Ectodermal cell (in vitro differentiated cells): ENCODE measurements at regions not wholly inside any gene's neighbourhood (a gene's known extent, or its start where the extent isn't known, plus 50 kb on each side); places are given as distances from the start of the nearest gene placed in this dataset.

ENCODE experiments used
- H3K27ac ChIP-seq: 2 replicates; pipeline ENCODE4 v1.7.0; 2013; ENCODE audit warnings: mild to moderate bottlenecking, low read depth, low read length; ENCODE audit not compliant: insufficient read depth, poor library complexity, severe bottlenecking
- H3K27me3 ChIP-seq: 2 replicates; pipeline ENCODE4 v1.7.0; 2013; ENCODE audit warnings: mild to moderate bottlenecking, low read length; ENCODE audit not compliant: insufficient read depth, control insufficient read depth, poor library complexity, severe bottlenecking
- H3K36me3 ChIP-seq: one replicate; pipeline ENCODE4 v1.7.0; 2013; ENCODE audit warnings: low read length; ENCODE audit not compliant: control insufficient read depth, insufficient read depth
- H3K4me1 ChIP-seq: one replicate; pipeline ENCODE4 v1.7.0; 2013; ENCODE audit warnings: low read length; ENCODE audit not compliant: control insufficient read depth, insufficient read depth
- H3K4me3 ChIP-seq: 2 replicates; pipeline ENCODE4 v1.7.0; 2013; ENCODE audit warnings: low read depth, low read length, control low read depth; ENCODE audit not compliant: insufficient read depth
- H3K9me3 ChIP-seq: 2 replicates; pipeline ENCODE4 v1.7.0; 2013; ENCODE audit warnings: mild to moderate bottlenecking, low read length, moderate library complexity; ENCODE audit not compliant: control insufficient read depth
- WGBS, 2 experiments: methylation state at CpG; one replicate each; pipeline ENCODE4 v1.1.7; 2013; ENCODE audit warnings: missing lambda C conversion rate in 2 of 2; 5-methylcytosine and 5-hydroxymethylcytosine counted together

DNA sequence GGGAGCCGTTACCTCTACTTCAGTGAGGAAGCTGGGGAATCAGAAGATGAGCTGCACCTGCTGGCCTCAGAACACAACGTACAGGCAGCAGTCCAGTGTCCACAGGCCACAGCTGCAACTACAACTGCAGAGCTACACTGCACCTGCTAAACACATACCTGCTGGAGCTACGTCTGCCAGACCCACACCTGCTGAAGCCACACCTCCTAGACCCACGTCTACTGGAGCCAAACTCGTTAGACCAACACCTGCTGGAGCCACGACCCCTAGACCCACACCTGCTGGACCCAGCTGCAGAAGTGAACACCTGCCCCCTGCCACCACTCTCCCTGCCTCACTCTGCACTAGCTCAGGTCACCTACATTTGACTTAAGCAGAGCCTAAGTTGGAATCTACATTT, 169.9 kb downstream of the USP12 start:
- WGBS, 2 experiments = 81 to 82% methylated on average over 6 of the region's 6 CpGs
- H3K27me3 ChIP-seq = peaks cover 14% of the 10 kb centered on the region
- H3K9me3 ChIP-seq = no peaks in the 10 kb centered on the region
- no peak overlapping the region for H3K4me3 ChIP-seq
- no peaks in the 10 kb centered on the region for H3K4me1 ChIP-seq
- no peak overlapping the region for H3K27ac ChIP-seq
- no peaks in the 10 kb centered on the region for H3K36me3 ChIP-seq

DNA sequence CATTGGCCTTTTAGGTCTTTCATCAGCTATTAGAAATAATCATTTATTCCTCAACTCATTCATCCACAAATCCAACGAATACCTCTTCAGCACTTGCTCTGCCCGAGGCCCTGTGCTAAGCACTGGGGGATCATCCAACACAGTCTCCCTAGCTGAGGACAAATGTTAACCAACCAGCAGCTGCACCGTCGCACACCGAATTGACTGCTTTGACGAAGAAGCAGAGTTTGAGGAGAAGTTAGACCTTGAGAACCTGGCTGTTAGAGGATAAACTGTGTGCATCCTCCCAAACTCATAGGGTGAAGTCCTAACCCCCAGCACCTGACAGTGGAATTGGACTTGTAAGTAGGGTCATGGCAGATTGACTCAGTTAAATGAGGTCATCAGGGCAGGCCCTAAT, 170.9 kb downstream of the USP12 start:
- H3K4me1 ChIP-seq = no peaks in the 10 kb centered on the region
- H3K9me3 ChIP-seq = no peaks in the 10 kb centered on the region
- H3K36me3 ChIP-seq = no peaks in the 10 kb centered on the region
- H3K27me3 ChIP-seq = peaks cover 4% of the 10 kb centered on the region
- no peak overlapping the region for H3K27ac ChIP-seq
- no peak overlapping the region for H3K4me3 ChIP-seq
- WGBS, 2 experiments = 85 to 87% methylated on average over 6 of the region's 6 CpGs

DNA sequence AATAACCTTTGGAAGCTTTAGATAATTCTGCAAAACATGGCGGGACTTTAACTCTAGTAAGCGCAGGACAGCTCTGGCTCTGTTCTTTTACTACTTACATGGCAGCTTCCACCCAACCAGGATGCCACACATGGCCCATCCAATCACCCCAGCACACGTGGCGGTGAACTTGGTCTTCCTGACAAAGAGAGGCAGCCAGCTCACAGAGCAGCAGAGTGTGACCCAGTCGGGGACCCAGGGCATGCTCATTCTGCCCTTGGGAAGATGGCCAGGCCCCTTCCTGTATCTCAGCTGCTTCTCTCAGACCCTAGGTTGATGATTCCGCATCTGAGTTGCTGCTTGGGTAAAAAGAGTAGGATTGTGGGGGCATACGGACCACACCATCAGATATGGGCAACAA, 172.1 kb downstream of the USP12 start:
- Histone ChIP-seq H3K4me1 (no peaks in the 10 kb centered on the region), H3K4me3 (no peak overlapping the region), H3K36me3 (no peaks in the 10 kb centered on the region), H3K9me3 (no peaks in the 10 kb centered on the region), H3K27me3 (no peaks in the 10 kb centered on the region), H3K27ac (no peak overlapping the region)
- WGBS, 2 experiments = 81 to 88% methylated on average over 7 of the region's 7 CpGs

DNA sequence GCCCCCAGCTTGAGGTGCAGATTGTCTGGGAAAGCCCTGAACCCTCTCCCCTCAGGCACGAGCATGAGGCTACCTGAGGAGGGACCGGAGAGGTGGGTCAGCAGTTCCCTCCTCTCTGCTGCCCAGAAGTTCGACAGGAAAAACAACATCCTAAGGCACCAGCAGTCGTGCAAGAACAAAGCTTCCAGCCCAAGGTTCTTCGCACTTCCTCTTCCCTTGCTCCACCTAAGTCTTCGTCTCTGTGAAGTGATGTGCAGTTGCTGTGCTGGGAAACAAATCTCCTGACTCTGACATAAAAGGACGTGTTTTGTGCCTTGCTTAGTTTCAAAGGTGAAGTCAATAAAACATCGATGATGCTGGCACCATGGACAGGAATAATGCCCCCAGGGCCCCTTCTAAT, 173.3 kb downstream of the USP12 start:
- no peaks in the 10 kb centered on the region for H3K27me3 ChIP-seq
- no peak overlapping the region for H3K27ac ChIP-seq
- no peaks in the 10 kb centered on the region for H3K4me1 ChIP-seq
- H3K9me3 ChIP-seq = no peaks in the 10 kb centered on the region
- 85 to 86% methylated on average over 8 of the region's 8 CpGs for WGBS, 2 experiments
- H3K4me3 ChIP-seq = no peak overlapping the region
- H3K36me3 ChIP-seq = no peaks in the 10 kb centered on the region

DNA sequence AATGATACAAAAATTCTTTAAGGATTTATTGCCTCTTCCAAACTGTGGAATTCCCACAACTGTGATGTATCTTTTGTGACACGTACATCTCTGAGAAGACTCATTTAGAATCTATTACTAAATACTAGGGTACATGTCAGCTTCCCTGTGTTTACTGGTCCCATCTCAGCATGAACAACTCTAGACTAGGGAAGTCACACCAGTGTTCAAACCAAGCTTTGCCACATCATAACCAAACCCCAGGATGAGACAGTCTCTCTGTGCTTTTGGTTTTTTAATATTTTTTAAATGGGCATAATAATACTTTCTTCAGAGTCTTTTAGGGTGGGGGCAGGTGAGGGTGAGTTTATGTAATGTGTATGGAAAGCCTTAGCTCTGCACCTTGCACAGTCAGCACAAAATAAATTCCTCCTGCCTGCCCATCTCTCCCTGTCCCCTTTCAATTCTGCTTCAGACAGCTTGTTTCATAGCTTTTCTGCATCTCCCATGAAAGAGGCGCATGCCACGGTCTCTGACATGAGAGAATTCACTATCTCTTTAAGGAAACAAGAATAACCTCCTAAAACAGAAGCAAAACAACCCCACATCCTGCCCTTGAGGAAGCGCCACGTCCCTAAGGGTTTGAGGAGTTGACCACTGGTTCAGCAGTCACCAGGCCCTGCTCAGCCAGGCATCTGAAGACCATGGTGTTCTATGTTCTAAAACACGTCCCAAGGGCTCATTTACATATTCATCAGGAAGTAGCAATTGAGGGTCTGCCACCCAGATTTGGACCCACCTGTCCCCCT, 174.5 kb downstream of the USP12 start:
- no peaks in the 10 kb centered on the region for H3K27me3 ChIP-seq
- H3K36me3 ChIP-seq = no peaks in the 10 kb centered on the region
- 85 to 96% methylated on average over 6 of the region's 6 CpGs for WGBS, 2 experiments
- H3K4me1 ChIP-seq = no peaks in the 10 kb centered on the region
- H3K9me3 ChIP-seq = no peaks in the 10 kb centered on the region
- no peak overlapping the region for H3K27ac ChIP-seq
- no peak overlapping the region for H3K4me3 ChIP-seq

DNA sequence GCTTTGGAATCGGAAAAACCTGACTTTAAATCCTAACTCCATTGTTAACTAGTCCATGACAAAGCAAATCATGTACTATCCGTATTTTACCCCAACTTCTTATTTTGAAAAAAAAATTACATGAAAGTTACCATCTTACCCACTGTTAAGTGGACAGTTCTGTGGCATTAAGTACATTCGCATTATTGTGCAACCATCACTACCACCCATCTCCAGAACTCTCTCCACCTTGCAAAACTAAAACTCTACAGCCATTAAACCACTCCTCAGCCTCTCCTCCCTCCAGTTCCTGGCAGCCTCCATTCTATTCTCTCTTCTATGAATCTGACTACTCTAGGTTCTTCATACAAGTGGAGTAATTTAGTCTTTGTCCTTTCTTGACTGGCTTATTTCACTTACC, 176.5 kb downstream of the USP12 start:
- Histone ChIP-seq H3K4me1 (no peaks in the 10 kb centered on the region), H3K27ac (no peak overlapping the region), H3K4me3 (no peak overlapping the region), H3K9me3 (no peaks in the 10 kb centered on the region), H3K36me3 (no peaks in the 10 kb centered on the region), H3K27me3 (no peaks in the 10 kb centered on the region)
- 90 to 93% methylated on average over 3 of the region's 3 CpGs for WGBS, 2 experiments

DNA sequence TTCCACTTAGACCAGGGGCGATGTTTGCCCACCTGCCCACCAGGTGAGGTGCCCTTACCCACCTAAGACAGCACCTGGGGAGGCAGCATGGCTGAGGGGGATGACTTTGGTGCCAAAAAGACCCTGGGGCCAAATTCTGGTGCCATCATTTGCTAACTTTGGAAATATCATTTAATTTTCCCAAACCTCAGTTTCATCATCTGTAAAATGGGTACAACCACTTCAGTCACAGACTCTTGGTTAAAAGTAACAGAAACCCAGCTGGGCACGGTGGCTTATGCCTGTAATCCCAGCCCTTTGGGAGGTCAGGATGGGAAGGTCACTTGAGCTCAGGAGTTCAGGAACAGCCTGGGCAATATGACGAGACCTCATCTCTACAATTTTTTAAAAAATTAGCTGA, 177.8 kb downstream of the USP12 start:
- no peaks in the 10 kb centered on the region for H3K9me3 ChIP-seq
- no peaks in the 10 kb centered on the region for H3K4me1 ChIP-seq
- WGBS, 2 experiments = 90 to 95% methylated on average over 3 of the region's 3 CpGs
- no peak overlapping the region for H3K27ac ChIP-seq
- H3K27me3 ChIP-seq = no peaks in the 10 kb centered on the region
- no peaks in the 10 kb centered on the region for H3K36me3 ChIP-seq
- no peak overlapping the region for H3K4me3 ChIP-seq

DNA sequence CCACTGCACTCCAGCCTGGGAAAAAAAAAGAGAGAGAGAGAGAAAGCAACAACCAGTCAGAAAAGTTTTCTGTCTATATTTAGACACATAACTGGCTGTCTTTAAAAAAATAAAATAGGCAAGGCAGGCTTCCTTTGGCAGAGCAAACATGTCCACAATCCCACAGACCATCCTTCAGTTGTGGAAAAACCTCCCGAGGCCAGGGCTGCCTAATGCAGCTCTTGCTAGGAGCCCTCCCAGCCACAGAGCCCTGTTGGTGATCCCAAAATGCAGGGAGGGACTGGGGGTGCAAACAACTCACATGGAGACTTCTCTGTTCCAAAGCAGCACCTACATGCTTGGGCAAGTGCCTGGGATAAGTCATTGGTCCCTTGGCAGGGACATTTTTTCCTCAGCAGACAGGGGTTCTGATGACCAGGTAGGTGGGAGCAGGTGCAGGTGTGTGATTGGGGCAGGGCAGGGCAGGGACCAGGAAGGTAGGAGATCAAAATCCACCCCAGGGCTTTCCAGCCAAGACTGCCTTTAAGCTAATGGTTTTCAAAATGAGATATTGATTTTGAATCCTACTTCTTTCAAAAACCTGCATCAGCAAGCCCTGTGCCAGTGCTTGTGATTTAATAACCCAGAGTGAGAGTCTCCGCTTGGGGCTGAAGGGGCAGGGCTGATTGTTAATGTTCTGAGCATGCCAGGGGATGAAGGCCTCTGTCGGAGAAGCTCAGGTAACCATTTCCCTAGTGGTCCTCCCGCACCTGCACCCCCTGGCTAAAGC, 178.5 kb downstream of the USP12 start:
- H3K27me3 ChIP-seq = no peaks in the 10 kb centered on the region
- no peaks in the 10 kb centered on the region for H3K36me3 ChIP-seq
- H3K9me3 ChIP-seq = no peaks in the 10 kb centered on the region
- no peak overlapping the region for H3K27ac ChIP-seq
- no peaks in the 10 kb centered on the region for H3K4me1 ChIP-seq
- 89% methylated on average over 4 of the region's 4 CpGs for WGBS, 2 experiments
- H3K4me3 ChIP-seq = no peak overlapping the region

DNA sequence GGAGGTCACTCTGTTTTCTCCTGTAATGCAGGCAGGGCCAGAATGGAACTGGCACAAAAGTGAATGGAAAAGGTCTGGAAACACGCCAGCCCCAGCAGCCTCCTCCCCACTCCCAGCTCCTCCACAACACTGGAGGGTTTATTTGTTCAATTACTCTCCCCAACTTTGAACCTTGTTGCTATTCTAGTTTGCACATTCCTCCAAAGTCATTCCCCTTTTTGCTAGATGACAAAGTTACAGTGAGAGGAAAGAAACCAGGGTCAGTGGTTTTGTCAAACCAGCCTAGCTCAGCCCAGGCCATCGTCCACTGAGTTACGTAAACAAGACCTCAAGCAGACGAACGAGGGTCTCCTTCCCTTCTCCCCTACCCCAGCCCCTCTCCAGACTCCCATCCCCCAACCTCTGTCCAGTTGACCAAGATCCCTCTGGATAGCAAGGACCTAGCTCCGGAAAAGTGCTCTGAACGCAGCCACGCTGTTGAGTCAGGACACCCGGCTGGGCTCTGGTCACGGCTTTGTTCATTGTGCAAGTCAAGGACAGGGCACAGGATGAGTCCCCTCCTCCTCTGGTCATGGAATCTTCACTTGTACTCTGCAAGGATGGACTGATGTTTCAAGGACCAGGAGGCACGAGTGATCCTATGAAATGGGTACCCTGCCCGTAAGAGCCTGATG, 180.0 kb downstream of the USP12 start:
- no peak overlapping the region for H3K27ac ChIP-seq
- no peak overlapping the region for H3K4me3 ChIP-seq
- H3K9me3 ChIP-seq = no peaks in the 10 kb centered on the region
- no peaks in the 10 kb centered on the region for H3K27me3 ChIP-seq
- H3K36me3 ChIP-seq = no peaks in the 10 kb centered on the region
- 89 to 93% methylated on average over 12 of the region's 12 CpGs for WGBS, 2 experiments
- no peaks in the 10 kb centered on the region for H3K4me1 ChIP-seq
